ENCODE measurements at regions not wholly inside any gene's neighbourhood (a gene's known extent, or its start where the extent isn't known, plus 50 kb on each side); places are given as distances from the start of the nearest gene placed in this dataset.

GRCh38 chr14:44701563-44702263, 194.6 kb upstream of the FSCB start:
- TF ChIP-seq CTCF (conservative IDR thresholded peaks at IDR 0.05; ENCODE audit: low read depth, low read length) (no peak), EZH2 (IDR thresholded peaks at IDR 0.05; ENCODE audit: borderline replicate concordance, low read depth, low read length, poor library complexity, severe bottlenecking) (no peak)
- intact Hi-C loops (cut with micrococcal nuclease; ENCODE audit: unreplicated experiment): no loop called here
- no peak overlapping the region for H3K27ac ChIP-seq (ENCODE audit: low read depth, low read length, poor library complexity, severe bottlenecking)
- no peaks in the 10 kb centered on the region for H3K27me3 ChIP-seq (replicated peaks; ENCODE audit: insufficient read depth, low read depth, low read length, poor library complexity)
- DNase-seq (ENCODE audit: low spot score): peak; percentile 26
- CTCF ChIA-PET: no interaction called here
- H3K4me1 ChIP-seq (ENCODE audit: insufficient read depth, low read length, poor library complexity, severe bottlenecking): no peaks in the 10 kb centered on the region
- H3K4me3 ChIP-seq (ENCODE audit: low read depth, low read length, poor library complexity, severe bottlenecking): no peak overlapping the region
- no peaks in the 10 kb centered on the region for H3K9me3 ChIP-seq (ENCODE audit: low read depth, low read length, poor library complexity, severe bottlenecking)
- H3K36me3 ChIP-seq (ENCODE audit: insufficient read depth, low read length, poor library complexity, severe bottlenecking): no peaks in the 10 kb centered on the region
- POLR2A ChIA-PET (ENCODE audit: low non-redundant PET): no interaction called here
- no TSS peak for BruUV-seq (replicated peaks)

- Histone ChIP-seq H3K27me3 (replicated peaks; ENCODE audit: insufficient read depth, low read depth, low read length, poor library complexity) (no peaks in the 10 kb centered on the region), H3K36me3 (ENCODE audit: insufficient read depth, low read length, poor library complexity, severe bottlenecking) (no peaks in the 10 kb centered on the region), H3K27ac (ENCODE audit: low read depth, low read length, poor library complexity, severe bottlenecking) (no peak overlapping the region), H3K4me1 (ENCODE audit: insufficient read depth, low read length, poor library complexity, severe bottlenecking) (no peaks in the 10 kb centered on the region), H3K9me3 (ENCODE audit: low read depth, low read length, poor library complexity, severe bottlenecking) (no peaks in the 10 kb centered on the region), H3K4me3 (ENCODE audit: low read depth, low read length, poor library complexity, severe bottlenecking) (no peak overlapping the region)
- intact Hi-C loops (cut with micrococcal nuclease; ENCODE audit: unreplicated experiment): no loop called here
- TF ChIP-seq EZH2 (IDR thresholded peaks at IDR 0.05; ENCODE audit: borderline replicate concordance, low read depth, low read length, poor library complexity, severe bottlenecking) (no peak), CTCF (conservative IDR thresholded peaks at IDR 0.05; ENCODE audit: low read depth, low read length) (no peak)
- POLR2A ChIA-PET (ENCODE audit: low non-redundant PET): no interaction called here
- CTCF ChIA-PET: no interaction called here
- BruUV-seq (replicated peaks): no TSS peak
- no peak for DNase-seq (ENCODE audit: low spot score)
Measured at GRCh38 chr14:44700694-44701093, 193.6 kb upstream of the FSCB start.

- Histone ChIP-seq H3K27ac (ENCODE audit: low read depth, low read length, poor library complexity, severe bottlenecking) (no peak overlapping the region), H3K36me3 (ENCODE audit: insufficient read depth, low read length, poor library complexity, severe bottlenecking) (no peaks in the 10 kb centered on the region), H3K4me1 (ENCODE audit: insufficient read depth, low read length, poor library complexity, severe bottlenecking) (no peaks in the 10 kb centered on the region), H3K27me3 (replicated peaks; ENCODE audit: insufficient read depth, low read depth, low read length, poor library complexity) (no peaks in the 10 kb centered on the region), H3K4me3 (ENCODE audit: low read depth, low read length, poor library complexity, severe bottlenecking) (no peak overlapping the region), H3K9me3 (ENCODE audit: low read depth, low read length, poor library complexity, severe bottlenecking) (no peaks in the 10 kb centered on the region)
- POLR2A ChIA-PET (ENCODE audit: low non-redundant PET): no interaction called here
- CTCF ChIA-PET: interaction anchor here (0.9 kb wide), 1 partner anchor 25 kb away, joined by 3 read pairs; no protein-coding TSS in a partner anchor
- TF ChIP-seq CTCF (conservative IDR thresholded peaks at IDR 0.05; ENCODE audit: low read depth, low read length) (no peak), EZH2 (IDR thresholded peaks at IDR 0.05; ENCODE audit: borderline replicate concordance, low read depth, low read length, poor library complexity, severe bottlenecking) (no peak)
- BruUV-seq (replicated peaks): no TSS peak
- peak; percentile 5 for DNase-seq (ENCODE audit: low spot score)
- intact Hi-C loops (cut with micrococcal nuclease; ENCODE audit: unreplicated experiment): no loop called here
Measured at GRCh38 chr14:44700184-44700583, 193.1 kb upstream of the FSCB start.
